A673 (cell line): ENCODE measurements at regions not wholly inside any gene's neighbourhood (a gene's known extent, or its start where the extent isn't known, plus 50 kb on each side); places are given as distances from the start of the nearest gene placed in this dataset.

Experiments used
- BruUV-seq: library from RNA; stranded (reverse); fragments of 400-500 nt; replicated peaks from 2 replicates; lab custom pipeline; 2021; lab: Mats Ljungman, UMichigan
- CTCF ChIA-PET: fragments of 300-600 bp; sonication (Branson Sonifier 250); formaldehyde crosslinking; loops from one replicate; lab custom pipeline; 2022; ENCODE audit warnings: antibody characterized with exemption; lab: Charles Lee
- POLR2A ChIA-PET: fragments of 300-600 bp; sonication (Branson Sonifier 250); formaldehyde crosslinking; loops from one replicate; lab custom pipeline; 2022; ENCODE audit warnings: antibody characterized with exemption; ENCODE audit not compliant: low non-redundant PET; lab: Charles Lee
- DNase-seq: peaks from one replicate; pipeline ENCODE4 v3.0.0-alpha.2; 2015; ENCODE audit warnings: low spot score
- H3K27ac ChIP-seq: fragments of 200-600 bp; sonication (generic); 2 replicates; pipeline ENCODE4 v1.5.1; 2016; ENCODE audit warnings: mixed run types, low read depth, mild to moderate bottlenecking, mixed read lengths, antibody characterized with exemption, low read length; ENCODE audit not compliant: poor library complexity, severe bottlenecking
- H3K27me3 ChIP-seq: fragments of 200-600 bp; sonication (generic); replicated peaks from 2 replicates; pipeline ENCODE4 v1.6.1; 2017; ENCODE audit warnings: mixed run types, low read depth, mild to moderate bottlenecking, mixed read lengths, antibody characterized with exemption, low read length; ENCODE audit not compliant: insufficient read depth, poor library complexity
- H3K36me3 ChIP-seq: fragments of 200-600 bp; sonication (generic); 2 replicates; pipeline ENCODE4 v1.6.1; 2016; ENCODE audit warnings: mixed run types, mild to moderate bottlenecking, mixed read lengths, antibody characterized with exemption, low read length; ENCODE audit not compliant: insufficient read depth, poor library complexity, severe bottlenecking
- H3K4me1 ChIP-seq: fragments of 200-600 bp; sonication (generic); 2 replicates; pipeline ENCODE4 v1.6.1; 2017; ENCODE audit warnings: mixed run types, mild to moderate bottlenecking, mixed read lengths, antibody characterized with exemption, low read length; ENCODE audit not compliant: insufficient read depth, poor library complexity, severe bottlenecking
- H3K4me3 ChIP-seq: fragments of 200-600 bp; sonication (generic); 2 replicates; pipeline ENCODE4 v1.5.1; 2016; ENCODE audit warnings: low read depth, mixed run types, mild to moderate bottlenecking, mixed read lengths, low read length; ENCODE audit not compliant: poor library complexity, severe bottlenecking
- H3K9me3 ChIP-seq: fragments of 200-600 bp; sonication (generic); 2 replicates; pipeline ENCODE4 v1.6.1; 2016; ENCODE audit warnings: mixed run types, low read depth, mild to moderate bottlenecking, mixed read lengths, antibody characterized with exemption, low read length; ENCODE audit not compliant: poor library complexity, severe bottlenecking
- CTCF ChIP-seq: fragments of 300-800, 200-600 bp; sonication (generic); conservative IDR thresholded peaks from 2 replicates; pipeline ENCODE4 v1.5.1; 2017; ENCODE audit warnings: low read depth, mild to moderate bottlenecking, antibody characterized with exemption, low read length, moderate library complexity, mixed read lengths
- EZH2 ChIP-seq: fragments of 200-600 bp; sonication (generic); IDR thresholded peaks from 2 replicates; pipeline ENCODE4 v1.6.1; 2017; ENCODE audit warnings: borderline replicate concordance, low read depth, mild to moderate bottlenecking, mixed read lengths, antibody characterized with exemption, low read length; ENCODE audit not compliant: poor library complexity, severe bottlenecking
- intact Hi-C: fragments of 100-400 bp; cut with micrococcal nuclease; formaldehyde crosslinking; loops from one replicate; pipeline ENCODE4 v1.10.0; 2022; ENCODE audit not compliant: unreplicated experiment

- DNase-seq = no peak
- H3K4me1 ChIP-seq = no peaks in the 10 kb centered on the region
- H3K27me3 ChIP-seq = peaks cover 59% of the 10 kb centered on the region
- TF ChIP-seq CTCF (no peak), EZH2 (no peak)
- CTCF ChIA-PET = no interaction called here
- intact Hi-C loops = no loop called here
- no peaks in the 10 kb centered on the region for H3K9me3 ChIP-seq
- POLR2A ChIA-PET = no interaction called here
- H3K4me3 ChIP-seq = no peak overlapping the region
- no peak overlapping the region for H3K27ac ChIP-seq
- no TSS peak for BruUV-seq
- no peaks in the 10 kb centered on the region for H3K36me3 ChIP-seq
These were observed 203.9 kb upstream of the IRS2 start for GRCh38 chr13:109990296-109990695.

- no TSS peak for BruUV-seq
- no peak for DNase-seq
- TF ChIP-seq CTCF (no peak), EZH2 (no peak)
- no peak overlapping the region for H3K4me3 ChIP-seq
- intact Hi-C loops = no loop called here
- POLR2A ChIA-PET = no interaction called here
- H3K27me3 ChIP-seq = peaks cover 60% of the 10 kb centered on the region
- no peaks in the 10 kb centered on the region for H3K9me3 ChIP-seq
- no peaks in the 10 kb centered on the region for H3K36me3 ChIP-seq
- no peak overlapping the region for H3K27ac ChIP-seq
- CTCF ChIA-PET = no interaction called here
- no peaks in the 10 kb centered on the region for H3K4me1 ChIP-seq
These were observed 203.3 kb upstream of the IRS2 start for GRCh38 chr13:109989686-109990085.

GRCh38 chr13:109989155-109989554 lies 202.8 kb upstream of the IRS2 start:
- H3K27ac ChIP-seq = no peak overlapping the region
- BruUV-seq = no TSS peak
- POLR2A ChIA-PET = no interaction called here
- H3K9me3 ChIP-seq = no peaks in the 10 kb centered on the region
- peaks cover 60% of the 10 kb centered on the region for H3K27me3 ChIP-seq
- intact Hi-C loops = no loop called here
- no peaks in the 10 kb centered on the region for H3K36me3 ChIP-seq
- DNase-seq = no peak
- H3K4me1 ChIP-seq = no peaks in the 10 kb centered on the region
- TF ChIP-seq CTCF = no peak
- no peak for TF ChIP-seq EZH2
- H3K4me3 ChIP-seq = no peak overlapping the region
- CTCF ChIA-PET = no interaction called here
